Peyer's patch (tissue), 4 donors: ENCODE measurements at regions not wholly inside any gene's neighbourhood (a gene's known extent, or its start where the extent isn't known, plus 50 kb on each side); places are given as distances from the start of the nearest gene placed in this dataset.

Source experiments
- CTCF ChIP-seq, 6 experiments: fragments of 450-650 bp in 4 of 6; fragments of 200-600 bp in 2 of 6; sonication (generic) in 1 of 6; IDR thresholded peaks; one replicate each; pipeline ENCODE4 v1.5.1; 2017 to 2019; ENCODE audit warnings: antibody characterized with exemption in 6 of 6, mild to moderate bottlenecking in 3 of 6, moderate library complexity in 1 of 6
- POLR2A ChIP-seq, 2 donors: fragments of 450-650 bp; IDR thresholded peaks; one replicate each; pipeline ENCODE4 v1.5.1; 2017; ENCODE audit warnings: antibody characterized with exemption in 2 of 2, mild to moderate bottlenecking in 2 of 2, moderate library complexity in 2 of 2

GRCh38 chr2:3956406-3956805 is 253.0 kb downstream of the DCDC2C start:
- TF ChIP-seq CTCF (IDR thresholded peaks at IDR 0.05) (no peak), POLR2A (IDR thresholded peaks at IDR 0.05) (no peak)
